BLaER1 (cell line): ENCODE measurements at regions not wholly inside any gene's neighbourhood (a gene's known extent, or its start where the extent isn't known, plus 50 kb on each side); places are given as distances from the start of the nearest gene placed in this dataset.
"Not testable (repeated sequence)": the region's sequence is repeated elsewhere in the genome, so short reads cannot be mapped to it uniquely, and the experiment has no call there.

Experiments
- H3K27ac ChIP-seq: shearing (Covaris generic); formaldehyde crosslinking; 2 replicates; pipeline ENCODE4 v1.8.1; 2022
- H3K27me3 ChIP-seq: shearing (Covaris generic); formaldehyde crosslinking; 2 replicates; pipeline ENCODE4 v1.8.1; 2022
- H3K36me3 ChIP-seq: shearing (Covaris generic); formaldehyde crosslinking; 2 replicates; pipeline ENCODE4 v1.8.1; 2022
- H3K4me1 ChIP-seq: shearing (Covaris generic); formaldehyde crosslinking; 2 replicates; pipeline ENCODE4 v1.8.1; 2022
- H3K4me2 ChIP-seq: shearing (Covaris generic); formaldehyde crosslinking; 2 replicates; pipeline ENCODE4 v1.8.1; 2022
- H3K4me3 ChIP-seq: shearing (Covaris generic); formaldehyde crosslinking; 2 replicates; pipeline ENCODE4 v1.8.1; 2022
- H3K9ac ChIP-seq: shearing (Covaris generic); formaldehyde crosslinking; 2 replicates; pipeline ENCODE4 v1.8.1; 2022
- H3K9me3 ChIP-seq: shearing (Covaris generic); formaldehyde crosslinking; 2 replicates; pipeline ENCODE4 v1.8.1; 2022
- H4K20me1 ChIP-seq: shearing (Covaris generic); formaldehyde crosslinking; 2 replicates; pipeline ENCODE4 v1.8.1; 2022
- Cebpa-rat ChIP-seq: shearing (Covaris generic); IDR thresholded peaks from 2 replicates; pipeline ENCODE4 v1.8.1; 2022

- Histone ChIP-seq H3K27me3 (peaks cover 50% of the 10 kb centered on the region), H3K4me1 (no peaks in the 10 kb centered on the region), H3K9me3 (no peaks in the 10 kb centered on the region), H3K4me3 (no peak overlapping the region), H3K36me3 (no peaks in the 10 kb centered on the region), H3K9ac (no peak overlapping the region), H3K4me2 (no peak overlapping the region), H3K27ac (no peak overlapping the region), H4K20me1 (no peaks in the 10 kb centered on the region)
- TF ChIP-seq Cebpa-rat: no peak
Measured at GRCh38 chrX:143935601-143936000, 51.7 kb downstream of the UBE2NL start.

DNA sequence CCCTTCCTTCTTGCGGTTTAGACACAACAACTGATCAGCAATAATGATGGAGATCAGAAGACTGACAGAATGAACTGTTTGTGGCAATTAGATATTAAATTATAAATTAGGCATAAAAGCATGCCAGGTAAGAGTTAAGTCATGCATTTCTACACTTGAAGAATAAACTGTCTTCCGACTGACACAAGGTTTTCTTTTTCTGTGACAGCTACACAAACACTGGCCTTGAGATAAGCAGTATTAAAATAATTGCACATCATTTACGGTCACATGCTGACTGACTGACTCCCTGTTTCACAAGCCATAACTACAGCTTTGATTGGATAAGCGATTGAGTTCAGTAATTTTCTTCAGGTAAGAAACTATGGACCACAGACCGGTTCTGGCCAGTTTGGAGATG is 56.2 kb downstream of the UBE2NL start:
- no peak for TF ChIP-seq Cebpa-rat
- Histone ChIP-seq H3K4me1 (no peaks in the 10 kb centered on the region), H3K9ac (no peak overlapping the region), H3K9me3 (no peaks in the 10 kb centered on the region), H3K4me3 (no peak overlapping the region), H4K20me1 (no peaks in the 10 kb centered on the region), H3K4me2 (no peak overlapping the region), H3K36me3 (no peaks in the 10 kb centered on the region), H3K27me3 (peaks cover 74% of the 10 kb centered on the region), H3K27ac (no peak overlapping the region)

DNA sequence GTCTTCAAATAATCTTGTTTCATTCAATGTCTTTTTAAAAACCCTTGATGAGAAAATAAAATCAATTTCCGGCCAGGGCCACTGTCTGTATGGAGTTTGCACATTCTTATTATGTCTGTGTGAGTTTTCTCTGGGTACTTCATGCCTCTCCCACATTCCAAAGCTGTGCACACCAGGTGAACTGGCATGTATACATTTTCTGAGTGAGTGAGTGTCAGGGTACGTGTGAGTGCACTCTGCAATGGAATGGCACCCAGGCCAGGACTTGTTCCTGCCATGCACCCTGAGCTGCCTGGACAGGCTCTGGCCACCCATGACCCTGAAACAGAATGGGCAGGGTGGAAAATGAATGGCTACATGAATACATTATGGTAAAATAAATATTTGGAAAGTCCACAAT is 61.3 kb downstream of the UBE2NL start:
- peaks cover 13% of the 10 kb centered on the region for H3K9me3 ChIP-seq
- no peak overlapping the region for H3K4me3 ChIP-seq
- H3K4me2 ChIP-seq: no peak overlapping the region
- H3K27ac ChIP-seq: no peak overlapping the region
- H3K27me3 ChIP-seq: peaks cover 50% of the 10 kb centered on the region
- no peaks in the 10 kb centered on the region for H3K4me1 ChIP-seq
- no peak overlapping the region for H3K9ac ChIP-seq
- no peaks in the 10 kb centered on the region for H3K36me3 ChIP-seq
- TF ChIP-seq Cebpa-rat: no peak
- no peaks in the 10 kb centered on the region for H4K20me1 ChIP-seq

DNA sequence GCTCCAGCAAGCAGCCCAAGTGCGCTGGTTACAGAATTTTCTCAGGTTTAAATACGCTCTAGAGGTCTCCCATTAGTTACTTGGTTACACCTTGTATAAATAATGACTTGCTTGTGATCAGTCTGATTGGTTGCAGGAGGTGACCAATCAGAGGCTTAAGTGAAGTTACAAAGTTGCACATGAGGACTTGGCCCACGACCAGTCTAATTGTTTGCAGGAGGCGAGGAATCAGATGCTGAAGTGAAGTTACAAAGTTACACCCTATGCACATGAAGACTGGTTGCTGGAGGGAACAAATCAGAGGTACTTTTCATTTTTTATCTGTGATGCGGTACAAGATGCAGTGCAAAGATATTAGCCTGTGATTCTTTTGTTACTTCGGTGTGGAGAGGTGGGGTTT is 80.7 kb downstream of the UBE2NL start:
- Histone ChIP-seq H3K27ac (no peak overlapping the region), H3K4me2 (no peak overlapping the region), H3K9me3 (0 out of 2 replicates have a peak, but pooled peaks cover 4% of the 10 kb centered on the region), H3K36me3 (no peaks in the 10 kb centered on the region), H3K4me3 (no peak overlapping the region), H3K9ac (no peak overlapping the region), H4K20me1 (no peaks in the 10 kb centered on the region), H3K4me1 (no peaks in the 10 kb centered on the region), H3K27me3 (peaks cover 83% of the 10 kb centered on the region)
- no peak for TF ChIP-seq Cebpa-rat

- Histone ChIP-seq H3K9ac (no peak overlapping the region), H4K20me1 (no peaks in the 10 kb centered on the region), H3K27ac (no peak overlapping the region), H3K4me3 (no peak overlapping the region), H3K4me2 (no peak overlapping the region), H3K4me1 (no peaks in the 10 kb centered on the region), H3K27me3 (peaks cover 58% of the 10 kb centered on the region), H3K9me3 (no peaks in the 10 kb centered on the region), H3K36me3 (no peaks in the 10 kb centered on the region)
- TF ChIP-seq Cebpa-rat: no peak
Measured at GRCh38 chrX:143988356-143988755, 104.5 kb downstream of the UBE2NL start.

GRCh38 chrX:143994206-143994605 is 110.3 kb downstream of the UBE2NL start:
- no peak overlapping the region for H3K4me2 ChIP-seq
- no peaks in the 10 kb centered on the region for H4K20me1 ChIP-seq
- H3K27me3 ChIP-seq: peaks cover 40% of the 10 kb centered on the region
- no peaks in the 10 kb centered on the region for H3K4me1 ChIP-seq
- no peaks in the 10 kb centered on the region for H3K9me3 ChIP-seq
- no peak overlapping the region for H3K9ac ChIP-seq
- no peak overlapping the region for H3K4me3 ChIP-seq
- no peak for TF ChIP-seq Cebpa-rat
- H3K27ac ChIP-seq: no peak overlapping the region
- no peaks in the 10 kb centered on the region for H3K36me3 ChIP-seq

- H4K20me1 ChIP-seq: no peaks in the 10 kb centered on the region
- no peak overlapping the region for H3K4me2 ChIP-seq
- H3K9me3 ChIP-seq: no peaks in the 10 kb centered on the region
- no peak overlapping the region for H3K4me3 ChIP-seq
- TF ChIP-seq Cebpa-rat: no peak
- H3K9ac ChIP-seq: no peak overlapping the region
- no peaks in the 10 kb centered on the region for H3K4me1 ChIP-seq
- H3K27ac ChIP-seq: no peak overlapping the region
- peaks cover 64% of the 10 kb centered on the region for H3K27me3 ChIP-seq
- H3K36me3 ChIP-seq: no peaks in the 10 kb centered on the region
Measured at GRCh38 chrX:143998261-143998660, 114.4 kb downstream of the UBE2NL start.

- TF ChIP-seq Cebpa-rat: no peak
Measured at GRCh38 chrX:144006811-144007210, 122.9 kb downstream of the UBE2NL start.

DNA sequence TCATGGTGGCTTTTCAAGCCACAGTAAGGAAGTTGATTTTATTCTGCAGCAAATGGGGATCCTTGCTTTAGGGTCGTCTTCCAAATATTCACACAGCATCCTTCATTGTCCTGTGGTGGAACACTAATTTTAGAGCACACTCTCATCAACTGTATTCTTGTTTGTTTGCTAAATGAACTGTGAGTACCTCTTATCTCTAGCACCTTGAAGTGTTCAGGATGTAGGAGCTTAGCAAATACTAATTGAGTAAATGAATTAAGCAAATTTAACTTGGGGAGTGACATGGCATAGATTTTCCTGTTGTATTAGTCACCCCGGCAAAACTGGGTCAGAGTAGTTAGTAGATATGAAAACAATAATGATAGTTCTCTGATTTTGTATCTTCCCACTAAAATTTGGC is 156.9 kb downstream of the UBE2NL start:
- Histone ChIP-seq H3K9ac (no peak overlapping the region), H3K27me3 (peaks cover 76% of the 10 kb centered on the region), H4K20me1 (no peaks in the 10 kb centered on the region; the same call in 1 of the 2 replicates), H3K9me3 (no peaks in the 10 kb centered on the region), H3K27ac (no peak overlapping the region), H3K4me3 (no peak overlapping the region), H3K36me3 (no peaks in the 10 kb centered on the region), H3K4me1 (no peaks in the 10 kb centered on the region), H3K4me2 (no peak overlapping the region)
- no peak for TF ChIP-seq Cebpa-rat

More at GRCh38 chrX:144006811-144007210, 122.9 kb downstream of the UBE2NL start:
- Histone ChIP-seq H3K4me2 (no peak overlapping the region), H3K4me1 (no peaks in the 10 kb centered on the region), H3K9ac (no peak overlapping the region), H3K9me3 (peaks cover 13% of the 10 kb centered on the region), H3K27me3 (peaks cover 62% of the 10 kb centered on the region), H3K36me3 (no peaks in the 10 kb centered on the region), H3K4me3 (no peak overlapping the region), H4K20me1 (no peaks in the 10 kb centered on the region), H3K27ac (no peak overlapping the region)

DNA sequence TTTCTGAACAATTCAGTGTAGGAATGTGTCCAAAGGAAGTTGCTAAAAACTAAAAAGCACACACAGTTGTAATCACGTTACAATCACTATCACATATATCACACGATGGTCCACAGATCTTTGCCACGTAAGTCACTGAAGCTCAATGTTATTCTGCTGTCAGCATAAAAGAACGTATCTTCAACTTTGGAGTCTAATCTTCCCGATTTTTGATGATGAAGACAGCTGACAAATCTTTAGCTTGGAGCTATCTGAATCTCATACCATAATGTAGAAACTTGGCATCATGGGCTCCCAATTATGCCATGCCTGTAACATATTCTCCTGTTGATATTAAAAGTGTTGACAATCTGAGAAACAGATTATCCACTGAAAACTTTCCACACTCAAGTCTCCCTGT is 158.4 kb downstream of the UBE2NL start:
- Histone ChIP-seq H3K4me3 (no peak overlapping the region), H3K36me3 (no peaks in the 10 kb centered on the region), H3K27me3 (peaks cover 71% of the 10 kb centered on the region), H3K4me1 (no peaks in the 10 kb centered on the region), H3K4me2 (no peak overlapping the region), H3K9ac (no peak overlapping the region), H3K9me3 (no peaks in the 10 kb centered on the region), H4K20me1 (no peaks in the 10 kb centered on the region; the same call in 1 of the 2 replicates), H3K27ac (no peak overlapping the region)
- TF ChIP-seq Cebpa-rat: no peak

- 0 out of 2 replicates have a peak, but pooled peaks cover 1% of the 10 kb centered on the region for H3K9me3 ChIP-seq
- no peak for TF ChIP-seq Cebpa-rat
- no peaks in the 10 kb centered on the region for H4K20me1 ChIP-seq
- no peaks in the 10 kb centered on the region for H3K36me3 ChIP-seq
- peaks cover 45% of the 10 kb centered on the region for H3K27me3 ChIP-seq
- H3K4me3 ChIP-seq: no peak overlapping the region
- H3K4me2 ChIP-seq: no peak overlapping the region
- H3K9ac ChIP-seq: no peak overlapping the region
- H3K27ac ChIP-seq: no peak overlapping the region
- no peaks in the 10 kb centered on the region for H3K4me1 ChIP-seq
Measured at GRCh38 chrX:144075432-144075831, 191.6 kb downstream of the UBE2NL start.

GRCh38 chrX:144082237-144082636 is 198.4 kb downstream of the UBE2NL start:
- not testable (repeated sequence) for H3K9me3 ChIP-seq, H3K36me3 ChIP-seq, H3K27ac ChIP-seq, H3K27me3 ChIP-seq, H3K9ac ChIP-seq, H4K20me1 ChIP-seq, H3K4me2 ChIP-seq, H3K4me3 ChIP-seq, H3K4me1 ChIP-seq

- H3K27ac ChIP-seq, H3K4me1 ChIP-seq, H4K20me1 ChIP-seq, H3K4me2 ChIP-seq, H3K27me3 ChIP-seq, H3K9ac ChIP-seq, H3K36me3 ChIP-seq, H3K9me3 ChIP-seq, H3K4me3 ChIP-seq: not testable (repeated sequence)
Measured at GRCh38 chrX:144089674-144090073, 205.8 kb downstream of the UBE2NL start.

DNA sequence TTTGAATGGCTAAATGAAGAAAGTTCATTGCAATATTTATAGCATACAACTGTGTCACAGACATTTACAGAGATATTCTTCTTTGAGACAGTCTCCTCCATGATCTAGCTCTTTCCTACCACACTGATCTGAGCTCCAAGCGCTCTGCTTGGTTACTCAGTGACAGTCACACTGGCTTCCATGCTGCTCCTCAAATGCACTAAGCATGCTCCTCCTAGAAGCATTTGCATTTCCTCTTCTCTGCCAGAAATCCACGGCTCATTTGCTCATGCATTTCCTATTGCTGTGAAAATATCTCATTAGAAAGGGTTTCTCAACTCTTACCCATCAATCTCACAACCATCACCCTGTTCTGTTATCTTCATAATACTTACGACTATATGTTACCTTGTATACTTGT is 208.2 kb downstream of the UBE2NL start:
- not testable (repeated sequence) for H3K9me3 ChIP-seq, H3K4me2 ChIP-seq, H3K36me3 ChIP-seq, H3K27ac ChIP-seq, H3K4me1 ChIP-seq, H3K9ac ChIP-seq, H4K20me1 ChIP-seq, H3K4me3 ChIP-seq, H3K27me3 ChIP-seq

DNA sequence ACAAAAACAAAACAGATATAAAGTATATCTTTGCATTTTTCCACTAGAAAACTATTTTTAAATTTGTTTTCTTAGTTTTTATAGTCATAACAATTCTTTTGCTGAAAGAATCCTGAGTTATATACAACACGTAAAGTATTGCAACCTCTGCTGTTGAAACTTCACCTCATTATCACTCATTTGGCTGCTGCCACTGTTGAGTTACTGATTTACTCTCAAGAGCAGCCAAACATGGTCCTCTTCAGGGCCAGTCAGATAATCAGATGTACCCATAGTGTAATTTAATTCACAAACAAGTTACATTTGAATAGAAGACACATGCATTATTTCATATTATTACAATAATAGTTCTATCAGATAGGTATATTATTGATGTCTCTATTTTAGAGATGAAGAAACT is 235.6 kb downstream of the UBE2NL start:
- not testable (repeated sequence) for H3K9me3 ChIP-seq, H3K4me2 ChIP-seq, H3K4me3 ChIP-seq, H4K20me1 ChIP-seq, H3K4me1 ChIP-seq, H3K27ac ChIP-seq, H3K9ac ChIP-seq, H3K27me3 ChIP-seq, H3K36me3 ChIP-seq
